ENCODE measurements at regions not wholly inside any gene's neighbourhood (a gene's known extent, or its start where the extent isn't known, plus 50 kb on each side); places are given as distances from the start of the nearest gene placed in this dataset.

- CTCF ChIA-PET = interaction anchor here (0.9 to 2.3 kb wide), 2 partner anchors 9 to 16 kb away, joined by 3 to 11 read pairs; no protein-coding TSS in a partner anchor
- H3K27ac ChIP-seq (ENCODE audit: extremely low read depth, low read depth, low read length) = no peak overlapping the region
- TF ChIP-seq PRDM1 (tag by site-specific recombination; IDR thresholded peaks at IDR 0.05) (no peak), PRDM6 (tag by site-specific recombination; IDR thresholded peaks at IDR 0.05) (peak; percentile 37; the same call in 1 of the 2 replicates), ZNF19 (tag by site-specific recombination; IDR thresholded peaks at IDR 0.05; ENCODE audit: low read depth) (no peak)
- no peaks in the 10 kb centered on the region for H3K9me3 ChIP-seq (ENCODE audit: control insufficient read depth, insufficient read depth, low read depth, low read length)
- POLR2A ChIA-PET = no interaction called here
- H3K4me1 ChIP-seq (ENCODE audit: control insufficient read depth, insufficient read depth, low read length) = no peaks in the 10 kb centered on the region
- H3K4me3 ChIP-seq (ENCODE audit: low read depth, low read length) = no peak overlapping the region
- H3K36me3 ChIP-seq (ENCODE audit: control insufficient read depth in 2 of 2, insufficient read depth in 1 of 2, low read length in 2 of 2) = no peaks in the 10 kb centered on the region
These were observed 89.8 kb upstream of the ARMCX2 start for GRCh38 chrX:101749436-101749835.

GRCh38 chrX:101745046-101745445 lies 85.4 kb upstream of the ARMCX2 start:
- TF ChIP-seq ZNF112 (tag by site-specific recombination; IDR thresholded peaks at IDR 0.05) (no peak), ZBTB44 (tag by site-specific recombination; IDR thresholded peaks at IDR 0.05) (no peak), BCL6B (tag by site-specific recombination; IDR thresholded peaks at IDR 0.05) (no peak), HOXA7 (CRISPR knock-in tag; IDR thresholded peaks at IDR 0.05; ENCODE audit: borderline replicate concordance) (no peak), ZNF292 (tag by site-specific recombination; IDR thresholded peaks at IDR 0.05; ENCODE audit: borderline replicate concordance, low read depth) (no peak), ZSCAN23 (tag by site-specific recombination; IDR thresholded peaks at IDR 0.05) (no peak), ZBTB11 (tag by site-specific recombination; conservative IDR thresholded peaks at IDR 0.05; ENCODE audit: low read depth) (no peak), ATF2 (tag by site-specific recombination; IDR thresholded peaks at IDR 0.05; ENCODE audit: low read depth) (no peak), ZBTB1 (tag by site-specific recombination; IDR thresholded peaks at IDR 0.05) (no peak), ZNF366 (tag by site-specific recombination; conservative IDR thresholded peaks at IDR 0.05) (no peak), ZNF140 (tag by site-specific recombination; IDR thresholded peaks at IDR 0.05) (no peak)
- CTCF ChIA-PET = interaction anchor here (0.7 kb wide), 1 partner anchor 211 kb away, joined by 3 read pairs; no protein-coding TSS in a partner anchor

More at GRCh38 chrX:101745046-101745445, 85.4 kb upstream of the ARMCX2 start:
- POLR2A ChIA-PET = no interaction called here
- Histone ChIP-seq H3K9me3 (ENCODE audit: control insufficient read depth, insufficient read depth, low read depth, low read length) (no peaks in the 10 kb centered on the region), H3K27ac (ENCODE audit: extremely low read depth, low read depth, low read length) (no peak overlapping the region), H3K4me3 (ENCODE audit: low read depth, low read length) (no peak overlapping the region), H3K4me1 (ENCODE audit: control insufficient read depth, insufficient read depth, low read length) (no peaks in the 10 kb centered on the region), H3K36me3 (ENCODE audit: control insufficient read depth in 2 of 2, insufficient read depth in 1 of 2, low read length in 2 of 2) (no peaks in the 10 kb centered on the region)
